ENCODE measurements at regions not wholly inside any gene's neighbourhood (a gene's known extent, or its start where the extent isn't known, plus 50 kb on each side); places are given as distances from the start of the nearest gene placed in this dataset.
"Not testable (repeated sequence)": the region's sequence is repeated elsewhere in the genome, so short reads cannot be mapped to it uniquely, and the experiment has no call there.

- intact Hi-C loops (cut with DNase I) = loop anchor here (5.0 kb wide), 2 partner anchors 291 to 391 kb away; no protein-coding TSS in a partner anchor
- no peak for DNase-seq
Measured at GRCh38 chr10:15430969-15431771, 60.1 kb upstream of the FAM171A1 start.

DNA sequence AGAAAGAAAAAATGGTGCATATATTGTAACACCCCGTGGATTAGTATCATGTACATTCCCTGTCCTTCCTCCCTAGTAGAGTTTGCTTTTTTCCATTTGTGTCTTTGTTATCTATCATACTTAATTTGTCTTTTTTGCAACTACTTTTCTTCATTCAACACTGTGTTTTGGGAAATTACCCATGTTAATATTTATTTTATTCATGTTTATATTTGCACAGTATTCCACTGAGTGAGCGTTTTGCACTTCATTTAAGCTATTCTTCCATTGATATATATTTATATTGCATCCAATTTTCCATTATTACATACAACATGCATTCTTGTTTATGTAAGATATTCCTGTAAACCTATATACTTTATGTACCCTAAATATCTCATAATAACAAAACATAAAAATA, 57.6 kb upstream of the FAM171A1 start:
- intact Hi-C loops (cut with DNase I) = no loop called here
- no peak for DNase-seq

DNA sequence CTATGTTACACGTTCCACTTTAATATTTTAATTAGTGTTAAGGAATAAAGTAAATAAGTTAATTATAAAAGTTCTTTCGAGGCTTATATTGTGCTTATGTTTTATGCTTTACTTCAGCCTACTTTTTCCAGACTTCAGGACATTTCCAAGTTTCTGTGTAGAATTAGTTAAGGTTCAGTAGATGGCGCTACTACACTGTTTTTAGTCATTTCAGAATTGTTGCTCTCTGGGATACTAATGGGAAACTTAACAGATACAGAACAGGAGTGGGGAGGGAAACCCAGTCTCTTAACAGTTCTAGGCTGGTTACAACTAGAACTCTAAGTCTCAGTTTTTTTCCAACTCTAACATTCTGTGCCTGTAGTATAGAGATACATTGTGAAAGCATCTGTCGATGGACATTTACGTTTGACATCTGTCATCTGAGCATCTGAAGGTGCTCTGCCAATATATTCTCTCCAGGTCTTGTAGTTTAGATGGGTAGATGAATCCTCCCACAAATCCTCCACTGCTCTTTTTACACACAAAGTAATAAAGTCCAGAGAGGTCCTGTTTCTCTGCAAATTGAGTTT, 56.8 kb upstream of the FAM171A1 start:
- no peak for DNase-seq
- intact Hi-C loops (cut with DNase I) = no loop called here

GRCh38 chr10:15426558-15426957, 55.5 kb upstream of the FAM171A1 start:
- intact Hi-C loops (cut with DNase I) = no loop called here
- DNase-seq = no peak

GRCh38 chr10:15426115-15426514, 55.0 kb upstream of the FAM171A1 start:
- no peak for DNase-seq
- intact Hi-C loops (cut with DNase I) = no loop called here

DNA sequence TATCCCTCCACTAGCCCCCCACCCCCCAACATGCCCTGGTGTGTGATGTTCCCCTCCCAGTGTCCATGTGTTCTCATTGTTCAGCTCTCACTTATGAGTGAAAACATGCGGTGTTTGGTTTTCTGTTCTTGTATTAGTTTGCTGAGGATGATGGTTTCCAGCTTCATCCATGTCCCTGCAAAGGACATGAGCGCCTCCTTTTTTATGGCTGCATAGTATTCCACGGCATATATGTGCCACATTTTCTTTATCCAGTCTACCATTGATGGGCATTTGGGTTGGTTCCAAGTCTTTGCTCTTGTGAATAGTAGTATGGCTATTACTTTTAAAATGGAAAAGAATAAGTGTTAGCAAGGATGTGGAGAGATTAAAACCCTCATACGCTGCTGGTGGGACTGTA, 50.8 kb upstream of the FAM171A1 start:
- DNase-seq; intact Hi-C loops (cut with DNase I): not testable (repeated sequence)

All from posterior cingulate gyrus (tissue), 11 donors.